Activated naive CD4-positive, alpha-beta T cell treated with anti-CD3 and anti-CD28 coated beads, Interleukin-2, amount 10 ng/mL, durations not matched to agents 7 days and 5 days (primary cell): ENCODE measurements at regions not wholly inside any gene's neighbourhood (a gene's known extent, or its start where the extent isn't known, plus 50 kb on each side); places are given as distances from the start of the nearest gene placed in this dataset.
A peak's percentile ranks its signal among the peaks of the same experiment; 100 is the strongest.
"Not testable (repeated sequence)": the region's sequence is repeated elsewhere in the genome, so short reads cannot be mapped to it uniquely, and the experiment has no call there.

Experiments used
- CTCF ChIA-PET: fragments of 350-600 bp; sonication (Branson Sonifier 250); formaldehyde crosslinking; loops from one replicate; lab custom pipeline; 2021; ENCODE audit warnings: antibody characterized with exemption; lab: Charles Lee
- DNase-seq: peaks from one replicate; pipeline ENCODE4 v3.0.0-alpha.2; 2020
- H3K27ac Mint-ChIP-seq: one replicate; pipeline ENCODE4 v1.8.0; 2021; ENCODE audit warnings: mild to moderate bottlenecking, moderate library complexity, mixed read lengths
- H3K27me3 Mint-ChIP-seq: one replicate; pipeline ENCODE4 v1.8.0; 2021; ENCODE audit warnings: mild to moderate bottlenecking, mixed read lengths
- H3K36me3 Mint-ChIP-seq: one replicate; pipeline ENCODE4 v1.8.0; 2021; ENCODE audit warnings: mixed read lengths
- H3K4me1 Mint-ChIP-seq: one replicate; pipeline ENCODE4 v1.8.0; 2021; ENCODE audit warnings: mixed read lengths
- H3K4me3 Mint-ChIP-seq: one replicate; pipeline ENCODE4 v1.8.0; 2021; ENCODE audit warnings: mild to moderate bottlenecking, moderate library complexity, mixed read lengths
- H3K9me3 Mint-ChIP-seq: one replicate; pipeline ENCODE4 v1.8.0; 2021; ENCODE audit warnings: mixed read lengths

- Mint-ChIP-seq H3K9me3 (no peaks in the 10 kb centered on the region), H3K4me3 (no peak overlapping the region), H3K27me3 (peaks cover 32% of the 10 kb centered on the region), H3K27ac (no peak overlapping the region), H3K4me1 (no peaks in the 10 kb centered on the region), H3K36me3 (no peaks in the 10 kb centered on the region)
- DNase-seq = no peak
- CTCF ChIA-PET = interaction anchor here (1.3 kb wide), 1 partner anchor 84 kb away, joined by 3 read pairs; no protein-coding TSS in a partner anchor
Measured at GRCh38 chr9:113675475-113675941, 200.6 kb upstream of the ZNF618 start.

GRCh38 chr9:113677057-113677456 is 199.1 kb upstream of the ZNF618 start:
- no peaks in the 10 kb centered on the region for H3K4me1 Mint-ChIP-seq
- H3K27ac Mint-ChIP-seq = no peak overlapping the region
- no peaks in the 10 kb centered on the region for H3K9me3 Mint-ChIP-seq
- H3K27me3 Mint-ChIP-seq = peaks cover 46% of the 10 kb centered on the region
- DNase-seq = no peak
- CTCF ChIA-PET = interaction anchor here (1.0 kb wide), 1 partner anchor 10 kb away, joined by 3 read pairs; no protein-coding TSS in a partner anchor
- no peaks in the 10 kb centered on the region for H3K36me3 Mint-ChIP-seq
- no peak overlapping the region for H3K4me3 Mint-ChIP-seq

- no peak overlapping the region for H3K4me3 Mint-ChIP-seq
- no peak overlapping the region for H3K27ac Mint-ChIP-seq
- CTCF ChIA-PET = no interaction called here
- no peaks in the 10 kb centered on the region for H3K9me3 Mint-ChIP-seq
- DNase-seq = no peak
- peaks cover 51% of the 10 kb centered on the region for H3K27me3 Mint-ChIP-seq
- no peaks in the 10 kb centered on the region for H3K4me1 Mint-ChIP-seq
- H3K36me3 Mint-ChIP-seq = no peaks in the 10 kb centered on the region
Measured at GRCh38 chr9:113677569-113677968, 198.5 kb upstream of the ZNF618 start.

DNA sequence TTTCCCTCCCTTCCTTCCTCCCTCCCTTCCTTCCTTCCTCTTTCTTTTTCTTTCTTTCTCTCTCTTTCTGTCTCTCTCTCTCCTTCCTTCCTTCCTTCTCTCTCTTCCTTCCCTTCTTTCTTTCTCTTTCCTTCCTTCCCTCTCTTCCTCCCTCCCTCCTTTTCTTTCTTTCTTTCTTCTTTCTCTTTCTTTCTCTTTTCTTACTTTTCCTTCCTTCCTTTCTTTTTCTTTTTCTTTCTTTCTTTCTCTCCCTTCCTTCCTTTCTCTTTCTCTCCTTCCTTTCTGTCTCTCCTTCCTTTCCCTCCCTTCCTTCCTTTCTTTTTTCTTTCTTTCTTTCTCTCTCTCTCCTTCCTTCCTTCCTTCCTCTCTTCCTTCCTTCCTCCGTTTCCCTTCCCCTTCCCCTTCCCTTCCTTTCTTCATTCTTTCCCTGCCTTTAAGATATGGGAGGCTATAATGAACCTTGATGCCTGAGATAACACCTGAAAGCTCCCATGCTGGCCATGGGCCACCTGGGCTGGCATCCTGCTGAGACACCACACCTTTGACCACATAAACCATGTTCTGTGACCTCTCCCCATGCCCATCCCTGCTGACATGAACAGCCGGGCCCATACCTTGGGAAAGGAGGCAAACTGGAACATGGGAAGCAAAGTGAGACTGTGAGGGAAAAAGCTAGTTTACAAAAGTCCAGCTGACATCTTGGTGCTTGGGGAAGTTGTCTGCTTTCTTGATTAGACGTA is 197.8 kb upstream of the ZNF618 start:
- CTCF ChIA-PET = no interaction called here
- no peak for DNase-seq
- no peaks in the 10 kb centered on the region for H3K9me3 Mint-ChIP-seq
- H3K36me3 Mint-ChIP-seq = no peaks in the 10 kb centered on the region
- H3K4me3 Mint-ChIP-seq = no peak overlapping the region
- H3K27me3 Mint-ChIP-seq = peaks cover 54% of the 10 kb centered on the region
- H3K4me1 Mint-ChIP-seq = no peaks in the 10 kb centered on the region
- H3K27ac Mint-ChIP-seq = no peak overlapping the region

DNA sequence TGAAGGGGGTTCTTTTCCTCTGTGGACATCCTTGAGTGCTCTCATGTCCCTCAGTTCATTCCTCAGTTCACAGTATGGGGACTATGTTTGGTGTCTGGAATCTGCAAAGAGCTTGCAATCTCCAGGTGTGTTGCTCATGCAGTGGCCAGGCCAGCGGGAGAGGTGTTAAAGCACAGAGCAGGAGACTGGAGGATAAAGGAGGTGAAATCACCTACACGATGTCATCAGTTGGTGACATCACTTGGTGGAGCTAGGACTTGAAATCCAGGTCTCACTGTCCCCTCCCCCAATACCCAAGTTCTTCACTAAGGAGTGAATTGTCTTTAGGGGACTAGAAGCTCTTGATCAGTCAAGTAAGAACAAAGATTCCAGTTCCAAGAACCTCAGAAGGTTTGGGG is 197.3 kb upstream of the ZNF618 start:
- H3K4me1 Mint-ChIP-seq = no peaks in the 10 kb centered on the region
- H3K27me3 Mint-ChIP-seq = peaks cover 52% of the 10 kb centered on the region
- H3K36me3 Mint-ChIP-seq = no peaks in the 10 kb centered on the region
- no peak for DNase-seq
- no peak overlapping the region for H3K27ac Mint-ChIP-seq
- no peak overlapping the region for H3K4me3 Mint-ChIP-seq
- CTCF ChIA-PET = no interaction called here
- H3K9me3 Mint-ChIP-seq = no peaks in the 10 kb centered on the region

GRCh38 chr9:113682297-113682771 is 193.8 kb upstream of the ZNF618 start:
- Mint-ChIP-seq H3K27me3 (peaks cover 63% of the 10 kb centered on the region), H3K9me3 (no peaks in the 10 kb centered on the region), H3K4me3 (no peak overlapping the region), H3K27ac (no peak overlapping the region), H3K4me1 (no peaks in the 10 kb centered on the region), H3K36me3 (no peaks in the 10 kb centered on the region)
- DNase-seq = peak; percentile 60
- CTCF ChIA-PET = interaction anchor here (0.6 to 1.8 kb wide), 6 partner anchors 13 to 639 kb away, joined by 3 to 14 read pairs (median 3); no protein-coding TSS in a partner anchor

- DNase-seq, H3K36me3 Mint-ChIP-seq, H3K27ac Mint-ChIP-seq, CTCF ChIA-PET, H3K4me1 Mint-ChIP-seq, H3K4me3 Mint-ChIP-seq, H3K9me3 Mint-ChIP-seq: not testable (repeated sequence)
- H3K27me3 Mint-ChIP-seq = peaks cover 86% of the 10 kb centered on the region
Measured at GRCh38 chr9:113685636-113686035, 190.5 kb upstream of the ZNF618 start.

DNA sequence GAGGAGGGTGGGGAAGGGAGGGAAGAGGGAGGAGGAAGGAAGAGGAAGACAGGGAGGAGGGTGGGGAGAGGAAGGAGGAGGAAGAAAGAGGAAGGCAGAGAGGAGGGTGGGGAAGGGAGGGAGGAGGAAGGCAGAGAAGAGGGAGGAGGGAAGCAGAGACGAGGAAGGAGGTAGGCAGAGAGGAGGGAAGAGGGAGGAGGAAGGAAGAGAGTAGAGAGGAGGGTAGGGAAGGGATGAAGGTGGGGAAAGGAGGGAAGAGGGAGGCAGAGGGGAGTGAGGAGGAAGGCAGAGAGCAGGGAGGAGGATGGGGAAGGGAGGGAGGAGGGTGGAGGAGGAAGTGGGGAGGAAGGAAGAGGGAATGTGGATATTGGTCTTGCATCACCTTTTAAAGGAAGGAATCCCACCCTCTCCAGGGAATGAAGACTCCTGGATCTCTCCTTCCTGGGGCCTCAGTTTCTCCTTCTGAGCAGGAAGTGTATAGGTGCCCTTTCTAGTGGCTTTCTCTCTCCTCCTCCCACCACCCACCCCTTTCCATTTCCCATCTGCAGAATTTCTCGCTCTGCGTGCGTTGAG is 188.9 kb upstream of the ZNF618 start:
- no peak overlapping the region for H3K4me3 Mint-ChIP-seq
- DNase-seq = no peak
- no peaks in the 10 kb centered on the region for H3K9me3 Mint-ChIP-seq
- CTCF ChIA-PET = no interaction called here
- no peak overlapping the region for H3K27ac Mint-ChIP-seq
- no peaks in the 10 kb centered on the region for H3K36me3 Mint-ChIP-seq
- no peaks in the 10 kb centered on the region for H3K4me1 Mint-ChIP-seq
- peaks cover 82% of the 10 kb centered on the region for H3K27me3 Mint-ChIP-seq

- Mint-ChIP-seq H3K36me3 (no peaks in the 10 kb centered on the region), H3K27me3 (peaks cover 76% of the 10 kb centered on the region), H3K4me3 (no peak overlapping the region), H3K4me1 (no peaks in the 10 kb centered on the region), H3K27ac (no peak overlapping the region), H3K9me3 (no peaks in the 10 kb centered on the region)
- DNase-seq = no peak
- CTCF ChIA-PET = no interaction called here
Measured at GRCh38 chr9:113687680-113688371, 188.3 kb upstream of the ZNF618 start.

- no peak for DNase-seq
- Mint-ChIP-seq H3K4me3 (no peak overlapping the region), H3K4me1 (peaks cover 2% of the 10 kb centered on the region), H3K9me3 (no peaks in the 10 kb centered on the region), H3K27me3 (peaks cover 71% of the 10 kb centered on the region), H3K36me3 (no peaks in the 10 kb centered on the region), H3K27ac (no peak overlapping the region)
- CTCF ChIA-PET = interaction anchor here (1.3 kb wide), 1 partner anchor 23 kb away, joined by 3 read pairs; no protein-coding TSS in a partner anchor
Measured at GRCh38 chr9:113690055-113690740, 185.9 kb upstream of the ZNF618 start.

DNA sequence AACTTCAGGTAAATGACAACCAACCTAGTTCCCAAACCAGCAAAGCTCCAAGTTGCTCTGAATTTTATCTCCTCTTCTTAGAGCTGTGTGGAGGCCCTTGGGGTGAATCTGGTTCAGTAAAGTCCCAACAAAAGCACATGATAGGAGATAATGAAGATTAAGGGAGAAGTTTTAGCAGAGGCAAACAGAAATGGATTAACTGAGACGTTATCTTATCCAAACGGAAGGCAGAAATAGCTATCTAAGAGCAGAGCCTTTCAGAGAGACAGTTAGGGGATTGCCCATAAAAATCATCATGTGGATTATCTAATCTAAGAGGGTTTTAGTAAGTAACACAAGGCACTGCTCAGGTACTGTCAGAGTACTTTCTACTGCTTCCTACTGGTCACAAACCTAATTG is 183.9 kb upstream of the ZNF618 start:
- Mint-ChIP-seq H3K9me3 (no peaks in the 10 kb centered on the region), H3K4me1 (peaks cover 10% of the 10 kb centered on the region), H3K4me3 (no peak overlapping the region), H3K36me3 (no peaks in the 10 kb centered on the region), H3K27me3 (peaks cover 50% of the 10 kb centered on the region), H3K27ac (no peak overlapping the region)
- DNase-seq = no peak
- CTCF ChIA-PET = no interaction called here

GRCh38 chr9:113694912-113695311 is 181.2 kb upstream of the ZNF618 start:
- no peak overlapping the region for H3K27ac Mint-ChIP-seq
- H3K4me3 Mint-ChIP-seq = no peak overlapping the region
- no peak for DNase-seq
- CTCF ChIA-PET = no interaction called here
- peaks cover 32% of the 10 kb centered on the region for H3K27me3 Mint-ChIP-seq
- no peaks in the 10 kb centered on the region for H3K36me3 Mint-ChIP-seq
- H3K4me1 Mint-ChIP-seq = peaks cover 10% of the 10 kb centered on the region
- no peaks in the 10 kb centered on the region for H3K9me3 Mint-ChIP-seq

DNA sequence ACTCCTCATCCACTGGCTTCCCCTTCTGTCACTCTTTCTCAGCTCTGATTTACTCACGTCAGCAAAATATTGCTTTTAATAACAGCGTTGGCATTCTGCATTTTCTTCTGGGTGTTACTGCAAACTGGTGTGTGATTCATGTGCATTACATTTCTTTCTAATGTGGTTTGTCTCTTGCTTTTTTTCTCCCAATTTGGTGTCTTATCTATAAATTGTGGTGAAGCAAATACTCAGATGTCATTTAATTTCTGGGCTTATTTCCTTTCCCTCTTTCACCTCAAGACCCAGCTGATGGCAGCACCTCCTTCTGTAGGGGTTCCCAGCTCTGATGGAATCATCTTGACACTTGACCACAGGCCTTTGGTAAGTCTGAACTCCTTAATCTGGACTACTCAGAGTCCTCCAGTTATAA is 180.7 kb upstream of the ZNF618 start:
- Mint-ChIP-seq H3K4me3 (no peak overlapping the region), H3K27me3 (peaks cover 27% of the 10 kb centered on the region), H3K27ac (no peak overlapping the region), H3K9me3 (no peaks in the 10 kb centered on the region), H3K4me1 (peaks cover 10% of the 10 kb centered on the region), H3K36me3 (no peaks in the 10 kb centered on the region)
- no peak for DNase-seq
- CTCF ChIA-PET = no interaction called here

GRCh38 chr9:113695901-113696300 is 180.2 kb upstream of the ZNF618 start:
- no peaks in the 10 kb centered on the region for H3K9me3 Mint-ChIP-seq
- H3K4me3 Mint-ChIP-seq = no peak overlapping the region
- DNase-seq = no peak
- CTCF ChIA-PET = no interaction called here
- H3K27ac Mint-ChIP-seq = no peak overlapping the region
- H3K27me3 Mint-ChIP-seq = peaks cover 24% of the 10 kb centered on the region
- H3K36me3 Mint-ChIP-seq = no peaks in the 10 kb centered on the region
- peaks cover 10% of the 10 kb centered on the region for H3K4me1 Mint-ChIP-seq
